K562 (cell line): ENCODE measurements at regions not wholly inside any gene's neighbourhood (a gene's known extent, or its start where the extent isn't known, plus 50 kb on each side); places are given as distances from the start of the nearest gene placed in this dataset.

Experiments used
- ATAC-seq: fragments of 200-7000 bp; cut with Tn5 transposase; 3 replicates; pipeline ENCODE4 v1.9.1; 2020; ENCODE audit warnings: moderate library complexity
- BruUV-seq: library from RNA; stranded (reverse); fragments of 400-500 nt; replicated peaks from 2 replicates; lab custom pipeline; 2021; lab: Mats Ljungman, UMichigan
- CTCF ChIA-PET: fragments of 300-600 bp; formaldehyde crosslinking; extraction: SDS; loops from one replicate; lab custom pipeline; 2021; ENCODE audit warnings: low intra/inter-chr PET ratio; lab: Yijun Ruan, JAX
- POLR2A ChIA-PET: fragments of 300-600, 350-650 bp; sonication (Branson Sonifier 250); formaldehyde crosslinking; extraction: SDS; loops from one replicate; lab custom pipeline; 2021; ENCODE audit warnings: antibody characterized with exemption, inconsistent platforms; lab: Yijun Ruan, JAX
- DNase-seq, 4 experiments: peaks; one replicate each; pipeline versions ENCODE4 v3.0.0 to v3.0.0-alpha.2; 2011 to 2018; ENCODE audit warnings: low spot score in 3 of 4, mixed read lengths in 3 of 4; ENCODE audit errors: extremely low read depth in 1 of 4
- FAIRE-seq: peaks from 2 replicates; lab custom pipeline; 2011; peaks lifted over from hg19 to GRCh38; lab: Jason Lieb, UNC
- H2AFZ ChIP-seq: 2 replicates; pipeline ENCODE4 v1.6.0; 2011; ENCODE audit warnings: low read depth, low read length, control low read depth, inconsistent platforms
- H3K27ac ChIP-seq: fragments of 200-600 bp; 3 replicates; pipeline ENCODE4 v1.8.0; 2011; ENCODE audit warnings: low read depth, mild to moderate bottlenecking, control low read depth, inconsistent platforms, low read length, moderate library complexity, mixed read lengths; ENCODE audit errors: extremely low read depth
- H3K27me3 ChIP-seq, 2 experiments: fragments of 300-600 bp in 1 of 2; 2 replicates in 1 of 2; 3 replicates in 1 of 2; pipeline versions ENCODE4 v1.6.0 to v1.8.0; 2011; ENCODE audit warnings: inconsistent platforms in 2 of 2, low read length in 2 of 2, mild to moderate bottlenecking in 1 of 2, mixed read lengths in 1 of 2, moderate library complexity in 1 of 2; ENCODE audit not compliant: control insufficient read depth in 2 of 2, insufficient read depth in 2 of 2
- H3K36me3 ChIP-seq: fragments of 300-600 bp; 3 replicates; pipeline ENCODE4 v1.8.0; 2011; ENCODE audit warnings: mild to moderate bottlenecking, low read length, inconsistent platforms; ENCODE audit not compliant: control insufficient read depth, insufficient read depth
- H3K4me1 ChIP-seq, 2 experiments: fragments of 200-600 bp in 1 of 2; replicated peaks in 1 of 2; 2 replicates in 1 of 2; 3 replicates in 1 of 2; pipeline versions ENCODE4 v1.5.1 to v1.8.0; 2011; ENCODE audit warnings: inconsistent platforms in 2 of 2, low read length in 2 of 2, mild to moderate bottlenecking in 1 of 2, mixed read lengths in 1 of 2, moderate library complexity in 1 of 2; ENCODE audit not compliant: control insufficient read depth in 2 of 2, insufficient read depth in 2 of 2
- H3K4me2 ChIP-seq: 2 replicates; pipeline ENCODE4 v1.6.1; 2011; ENCODE audit warnings: low read length, control low read depth, inconsistent platforms, mixed read lengths; ENCODE audit not compliant: insufficient read depth
- H3K4me3 ChIP-seq: fragments of 200-600 bp; sonication (generic), shearing (Covaris generic); 2 replicates; pipeline ENCODE4 v1.5.1; 2016; ENCODE audit warnings: control low read depth, inconsistent platforms
- H3K79me2 ChIP-seq: fragments of 200-600 bp; 3 replicates; pipeline ENCODE4 v1.8.0; 2011; ENCODE audit warnings: low read length, inconsistent platforms; ENCODE audit not compliant: control insufficient read depth, insufficient read depth
- H3K9ac ChIP-seq, 2 experiments: 2 replicates each; pipeline versions ENCODE4 v1.6.0 to v1.6.1; 2011; ENCODE audit warnings: low read depth in 2 of 2, low read length in 2 of 2, control low read depth in 1 of 2, inconsistent platforms in 1 of 2, mild to moderate bottlenecking in 1 of 2, mixed read lengths in 1 of 2; ENCODE audit not compliant: insufficient read depth in 1 of 2
- H3K9me1 ChIP-seq: one replicate; pipeline ENCODE4 v1.6.0; 2011; ENCODE audit warnings: inconsistent platforms, mild to moderate bottlenecking, low read length, moderate library complexity; ENCODE audit not compliant: control insufficient read depth, insufficient read depth
- H3K9me3 ChIP-seq: replicated peaks from 2 replicates; pipeline ENCODE4 v1.5.1; 2011; ENCODE audit warnings: low read depth, low read length, inconsistent platforms; ENCODE audit not compliant: control insufficient read depth, insufficient read depth
- H4K20me1 ChIP-seq: replicated peaks from 2 replicates; pipeline ENCODE4 v1.6.1; 2011; ENCODE audit warnings: low read length, inconsistent platforms, mixed read lengths; ENCODE audit not compliant: control insufficient read depth, insufficient read depth
- FOXA1 ChIP-seq: fragments of 450-650 bp; IDR thresholded peaks from 2 replicates; pipeline ENCODE4 v1.6.1; 2016; ENCODE audit warnings: mild to moderate bottlenecking, borderline replicate concordance
- MEF2A ChIP-seq: IDR thresholded peaks from 2 replicates; pipeline ENCODE4 v1.6.1; 2011; ENCODE audit warnings: low read depth, mild to moderate bottlenecking, low read length, moderate library complexity; ENCODE audit not compliant: control insufficient read depth
- MLX ChIP-seq, 2 experiments: fragments of 450-650 bp in 1 of 2; sonication (generic) in 1 of 2; formaldehyde crosslinking; conservative IDR thresholded peaks; 2 replicates each; pipeline versions ENCODE4 v1.4.0 to v1.8.1; 2020 to 2022; ENCODE audit warnings: mild to moderate bottlenecking in 1 of 2, missing genetic modification reagents in 1 of 2
- TBL1XR1 ChIP-seq, 2 experiments: IDR thresholded peaks; 2 replicates each; pipeline ENCODE4 v1.6.1; 2012; ENCODE audit warnings: improper control_type of control experiment in 2 of 2, low read length in 2 of 2, mild to moderate bottlenecking in 1 of 2
- ZNF146 ChIP-seq: IDR thresholded peaks from one replicate; pipeline ENCODE4 v1.6.1; 2018; ENCODE audit warnings: missing compliant biosample characterization; ENCODE audit not compliant: unreplicated experiment
- WGBS: fragments of 100-300 bp; shearing (Covaris generic); methylation state at CpG from one replicate; pipeline ENCODE4 v1.1.6; 2016; ENCODE audit warnings: low coverage, mixed read lengths; ENCODE audit not compliant: insufficient coverage; ENCODE audit errors: missing lambda C conversion rate; 5-methylcytosine and 5-hydroxymethylcytosine counted together
- in situ Hi-C: fragments of 300-500 bp; cut with MboI; formaldehyde crosslinking; loops from 4 replicates; pipeline ENCODE4 v1.15.0; 2018; ENCODE audit warnings: inconsistent platforms, mixed read lengths
- intact Hi-C: fragments of 100-400 bp; cut with micrococcal nuclease; formaldehyde crosslinking; loops from 2 replicates; pipeline ENCODE4 v1.14.2; 2022
- TF ChIP-seq, protein P1 (sequence below): fragments of 450-650 bp; IDR thresholded peaks from 2 replicates; pipeline ENCODE4 v1.6.1; 2016; ENCODE audit warnings: mild to moderate bottlenecking
- TF ChIP-seq, protein P2 (sequence below): fragments of 250-450 bp; sonication (Bioruptor Pico); IDR thresholded peaks from 2 replicates; pipeline ENCODE4 v1.8.0; 2021; ENCODE audit warnings: moderate library complexity, mild to moderate bottlenecking, inconsistent platforms

GRCh38 chr12:116466536-116466935, 92.6 kb upstream of the MAP1LC3B2 start:
- no peak overlapping the region for H3K27ac ChIP-seq
- no peaks in the 10 kb centered on the region for H4K20me1 ChIP-seq
- no TSS peak for BruUV-seq
- in situ Hi-C loops (no loop called here), intact Hi-C loops (no loop called here)
- no peak for ATAC-seq
- DNase-seq: no peak
- no peaks in the 10 kb centered on the region for H3K9me3 ChIP-seq
- H3K4me1 ChIP-seq: no peaks in the 10 kb centered on the region; a peak in 2 of 5 replicates
- no peaks in the 10 kb centered on the region for H3K36me3 ChIP-seq
- no peaks in the 10 kb centered on the region for H3K27me3 ChIP-seq
- POLR2A ChIA-PET: no interaction called here
- no peak overlapping the region for H3K4me3 ChIP-seq
- TF ChIP-seq FOXA1: no peak
- no peak for FAIRE-seq
- H3K9ac ChIP-seq: no peak overlapping the region; a peak in 1 of 4 replicates
- no peak overlapping the region for H3K4me2 ChIP-seq
- WGBS: 66% methylated on average over 3 of the region's 3 CpGs
- CTCF ChIA-PET: no interaction called here
- H3K9me1 ChIP-seq: no peaks in the 10 kb centered on the region
- no peaks in the 10 kb centered on the region for H3K79me2 ChIP-seq
- H2AFZ ChIP-seq: no peak overlapping the region

GRCh38 chr12:116469344-116469743, 89.8 kb upstream of the MAP1LC3B2 start:
- POLR2A ChIA-PET: no interaction called here
- intact Hi-C loops (no loop called here), in situ Hi-C loops (no loop called here)
- CTCF ChIA-PET: no interaction called here
- no peak for DNase-seq
- Histone ChIP-seq H3K36me3 (no peaks in the 10 kb centered on the region), H3K27ac (no peak overlapping the region), H4K20me1 (no peaks in the 10 kb centered on the region), H3K9me1 (no peaks in the 10 kb centered on the region), H3K27me3 (no peaks in the 10 kb centered on the region), H3K4me1 (no peaks in the 10 kb centered on the region; a peak in 2 of 5 replicates), H3K4me2 (no peak overlapping the region), H3K9ac (no peak overlapping the region), H2AFZ (no peak overlapping the region), H3K4me3 (no peak overlapping the region), H3K9me3 (no peaks in the 10 kb centered on the region), H3K79me2 (no peaks in the 10 kb centered on the region)
- BruUV-seq: no TSS peak
- ATAC-seq: no peak
- no peak for FAIRE-seq
- 41% methylated on average over 3 of the region's 3 CpGs for WGBS
- TF ChIP-seq, protein P1, sequence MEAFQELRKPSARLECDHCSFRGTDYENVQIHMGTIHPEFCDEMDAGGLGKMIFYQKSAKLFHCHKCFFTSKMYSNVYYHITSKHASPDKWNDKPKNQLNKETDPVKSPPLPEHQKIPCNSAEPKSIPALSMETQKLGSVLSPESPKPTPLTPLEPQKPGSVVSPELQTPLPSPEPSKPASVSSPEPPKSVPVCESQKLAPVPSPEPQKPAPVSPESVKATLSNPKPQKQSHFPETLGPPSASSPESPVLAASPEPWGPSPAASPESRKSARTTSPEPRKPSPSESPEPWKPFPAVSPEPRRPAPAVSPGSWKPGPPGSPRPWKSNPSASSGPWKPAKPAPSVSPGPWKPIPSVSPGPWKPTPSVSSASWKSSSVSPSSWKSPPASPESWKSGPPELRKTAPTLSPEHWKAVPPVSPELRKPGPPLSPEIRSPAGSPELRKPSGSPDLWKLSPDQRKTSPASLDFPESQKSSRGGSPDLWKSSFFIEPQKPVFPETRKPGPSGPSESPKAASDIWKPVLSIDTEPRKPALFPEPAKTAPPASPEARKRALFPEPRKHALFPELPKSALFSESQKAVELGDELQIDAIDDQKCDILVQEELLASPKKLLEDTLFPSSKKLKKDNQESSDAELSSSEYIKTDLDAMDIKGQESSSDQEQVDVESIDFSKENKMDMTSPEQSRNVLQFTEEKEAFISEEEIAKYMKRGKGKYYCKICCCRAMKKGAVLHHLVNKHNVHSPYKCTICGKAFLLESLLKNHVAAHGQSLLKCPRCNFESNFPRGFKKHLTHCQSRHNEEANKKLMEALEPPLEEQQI: no peak
- no peak for TF ChIP-seq MLX (CRISPR knock-in tag; conservative IDR thresholded peaks at IDR 0.05)
- TF ChIP-seq ZNF146: peak; percentile 56
- TF ChIP-seq MEF2A: no peak
- TF ChIP-seq, protein P2, sequence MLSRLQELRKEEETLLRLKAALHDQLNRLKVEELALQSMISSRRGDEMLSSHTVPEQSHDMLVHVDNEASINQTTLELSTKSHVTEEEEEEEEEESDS (CRISPR knock-in tag): no peak
- no peak for TF ChIP-seq TBL1XR1 (IDR thresholded peaks at IDR 0.05; ENCODE audit: low read length in 2 of 2)
